IPS-NIHi7 (cell line): ENCODE measurements at regions not wholly inside any gene's neighbourhood (a gene's known extent, or its start where the extent isn't known, plus 50 kb on each side); places are given as distances from the start of the nearest gene placed in this dataset.
A peak's percentile ranks its signal among the peaks of the same experiment; 100 is the strongest.
"Not testable (repeated sequence)": the region's sequence is repeated elsewhere in the genome, so short reads cannot be mapped to it uniquely, and the experiment has no call there.

Experiments used
- DNase-seq: peaks from one replicate; pipeline ENCODE4 v3.0.0; 2012; ENCODE audit warnings: mixed read lengths; ENCODE audit errors: extremely low spot score

- DNase-seq, result no peak
Observed at GRCh38 chr9:107852891-107853290, 363.3 kb upstream of the KLF4 start.

- no peak for DNase-seq
Observed at GRCh38 chr9:107850653-107851052, 361.1 kb upstream of the KLF4 start.

DNA sequence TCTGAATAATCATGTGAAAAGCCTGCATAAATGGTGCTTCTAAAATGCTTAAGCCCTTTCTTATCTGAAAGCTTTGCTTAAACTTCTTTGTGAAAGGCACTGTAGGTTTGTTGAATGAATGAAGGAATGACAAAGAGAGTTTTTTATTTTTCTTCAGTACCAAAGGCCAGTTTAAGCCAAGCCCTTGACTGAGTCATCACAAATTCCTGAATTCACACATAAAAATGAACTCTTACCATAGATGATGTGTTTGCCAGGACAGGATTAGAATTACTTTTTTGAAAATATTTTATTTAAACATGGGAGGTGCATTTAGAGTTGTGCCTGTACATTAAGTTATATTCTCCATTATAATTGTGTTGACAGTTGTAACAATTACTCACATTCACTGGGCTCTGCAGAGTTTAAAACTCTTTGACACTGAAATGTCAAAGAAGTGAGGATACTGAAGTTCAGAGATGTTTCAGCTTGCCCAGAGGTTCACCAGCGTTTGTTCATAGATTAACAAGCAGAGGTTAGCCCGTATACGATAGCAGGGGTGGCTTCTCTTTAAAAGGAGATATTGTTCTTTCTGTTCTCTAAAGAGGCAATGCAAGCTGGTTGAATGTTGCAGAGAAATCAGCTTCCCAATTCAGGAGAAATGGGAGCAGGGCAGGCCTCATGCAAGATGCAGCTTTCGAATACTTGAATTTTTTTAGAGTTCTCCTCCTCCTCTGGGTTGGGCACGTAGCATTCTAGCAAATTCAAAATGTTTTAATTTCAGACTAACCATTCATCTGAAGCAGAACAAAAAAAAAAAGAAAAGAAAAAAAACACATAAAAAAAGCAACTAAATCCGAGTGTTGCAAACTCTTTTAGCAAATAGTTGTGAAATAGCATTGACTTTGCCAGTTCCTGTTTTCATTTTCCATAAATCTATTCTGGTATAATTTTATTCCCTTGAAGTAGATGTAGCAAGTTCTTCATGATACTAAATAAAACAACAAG, 358.7 kb upstream of the KLF4 start:
- no peak for DNase-seq

DNA sequence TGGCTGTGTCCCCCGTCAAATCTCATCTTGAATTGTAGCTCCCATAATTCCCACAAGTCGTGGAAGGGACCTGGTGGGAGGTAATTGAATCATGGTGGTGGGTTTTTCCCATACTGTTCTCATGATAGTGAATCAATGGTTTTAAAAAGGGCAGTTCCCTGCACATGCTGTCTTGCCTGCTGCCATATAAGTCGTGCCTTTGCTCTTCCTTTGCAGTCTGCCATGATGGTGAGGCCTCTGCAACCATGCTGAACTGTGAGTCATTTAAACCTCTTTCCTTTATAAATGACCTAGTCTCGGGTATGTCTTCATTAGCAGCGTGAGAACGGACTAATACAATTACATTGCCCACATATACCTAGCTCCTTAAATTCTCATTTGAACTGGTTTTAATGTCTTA, 353.0 kb upstream of the KLF4 start:
- DNase-seq, result no peak

DNA sequence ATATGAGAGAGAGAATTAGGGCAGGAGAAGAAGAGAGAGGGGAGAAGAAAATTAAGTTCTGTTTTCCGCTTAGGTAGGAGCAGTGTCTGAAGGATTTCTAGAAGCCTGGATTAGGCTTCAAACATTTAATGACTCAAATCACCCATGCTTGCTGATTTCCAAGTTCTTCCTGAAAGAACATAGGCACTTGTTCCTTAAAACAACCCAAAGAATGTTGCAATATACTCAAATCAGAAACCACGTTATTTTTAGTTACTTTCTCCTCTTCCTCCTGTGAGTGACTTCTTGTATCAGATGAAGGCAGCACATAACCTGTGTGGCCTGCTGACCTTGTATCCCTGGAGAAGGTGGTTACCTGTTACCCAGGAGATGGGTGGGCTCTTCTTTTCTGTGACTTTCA, 351.5 kb upstream of the KLF4 start:
- DNase-seq, result no peak

- no peak for DNase-seq
Observed at GRCh38 chr9:107839371-107839770, 349.8 kb upstream of the KLF4 start.

- DNase-seq, result no peak
Observed at GRCh38 chr9:107838766-107839165, 349.2 kb upstream of the KLF4 start.

DNA sequence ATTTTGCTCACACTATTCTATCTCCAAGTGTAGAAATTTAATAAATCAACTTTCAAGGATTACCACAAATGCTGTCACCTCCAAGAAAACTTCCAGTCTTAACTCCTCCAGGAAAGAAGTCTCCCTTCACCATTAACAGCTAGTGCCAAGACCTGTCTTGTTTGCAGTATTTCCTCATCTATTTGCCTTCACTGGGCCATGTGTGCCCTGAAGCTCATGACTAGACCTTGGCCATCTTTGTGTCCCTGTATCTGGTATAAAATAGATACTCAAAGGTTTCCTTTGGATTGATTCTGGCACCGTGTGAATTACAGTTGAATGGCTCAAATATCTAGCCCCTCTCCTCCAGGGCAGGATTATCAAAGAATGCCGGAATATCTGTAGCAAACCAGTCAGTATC, 346.7 kb upstream of the KLF4 start:
- DNase-seq, result no peak

- no peak for DNase-seq
Observed at GRCh38 chr9:107833295-107833694, 343.7 kb upstream of the KLF4 start.

- DNase-seq, result no peak
Observed at GRCh38 chr9:107832871-107833270, 343.3 kb upstream of the KLF4 start.

DNA sequence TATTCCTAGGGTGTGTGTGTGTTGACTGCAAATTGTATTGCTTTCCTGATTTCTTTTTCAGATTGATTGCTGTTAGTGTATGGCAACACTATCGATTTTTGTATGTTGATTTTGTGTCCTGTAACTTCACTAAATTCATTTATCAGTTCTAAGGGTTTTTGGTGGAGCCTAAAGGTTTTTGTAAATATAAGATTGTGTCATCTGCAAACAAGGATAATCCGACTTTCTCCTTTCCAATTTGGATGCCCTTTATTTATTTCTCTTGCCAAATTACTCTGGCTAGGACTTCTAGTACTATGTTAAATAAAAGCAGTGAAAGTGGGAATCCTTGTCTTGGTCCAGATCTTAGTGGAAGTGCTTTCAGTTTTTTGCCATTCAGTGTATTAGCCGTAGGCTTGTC, 340.9 kb upstream of the KLF4 start:
- DNase-seq, result no peak

DNA sequence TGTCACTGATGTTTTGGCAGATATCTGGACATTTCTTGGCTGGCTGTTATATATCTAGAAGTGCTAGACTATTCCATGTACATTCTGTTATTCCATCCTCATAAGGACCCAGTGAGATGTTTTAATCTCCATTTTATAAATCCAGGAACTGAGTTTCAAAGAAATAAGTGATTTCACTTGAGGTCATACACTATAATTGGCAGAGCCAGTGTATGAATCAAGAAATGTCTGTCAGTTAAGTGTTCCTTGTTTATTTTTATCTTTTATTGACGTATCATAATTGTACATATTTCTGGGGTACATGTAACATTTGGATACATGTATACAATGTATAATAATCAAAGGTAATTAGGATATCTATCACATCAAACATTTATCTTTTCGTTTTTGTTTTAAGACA, 338.3 kb upstream of the KLF4 start:
- no peak for DNase-seq

- DNase-seq, result no peak
Observed at GRCh38 chr9:107827304-107827703, 337.7 kb upstream of the KLF4 start.

DNA sequence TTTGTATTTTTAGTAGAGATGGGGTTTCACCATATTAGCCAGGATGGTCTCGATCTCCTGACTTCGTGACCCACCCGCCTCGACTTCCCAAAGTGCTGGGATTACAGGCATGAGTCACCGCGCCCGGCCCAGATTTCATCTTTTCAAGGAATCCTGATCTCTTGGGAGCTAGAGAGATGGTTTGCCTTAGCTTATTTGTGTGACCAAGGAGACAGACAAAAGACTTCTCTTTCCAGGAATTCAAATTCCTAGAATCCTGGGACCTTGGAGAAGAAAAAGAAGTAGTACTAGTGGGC, 337.1 kb upstream of the KLF4 start:
- not testable (repeated sequence) for DNase-seq

GRCh38 chr9:107824556-107824955, 335.0 kb upstream of the KLF4 start:
- DNase-seq, result no peak

DNA sequence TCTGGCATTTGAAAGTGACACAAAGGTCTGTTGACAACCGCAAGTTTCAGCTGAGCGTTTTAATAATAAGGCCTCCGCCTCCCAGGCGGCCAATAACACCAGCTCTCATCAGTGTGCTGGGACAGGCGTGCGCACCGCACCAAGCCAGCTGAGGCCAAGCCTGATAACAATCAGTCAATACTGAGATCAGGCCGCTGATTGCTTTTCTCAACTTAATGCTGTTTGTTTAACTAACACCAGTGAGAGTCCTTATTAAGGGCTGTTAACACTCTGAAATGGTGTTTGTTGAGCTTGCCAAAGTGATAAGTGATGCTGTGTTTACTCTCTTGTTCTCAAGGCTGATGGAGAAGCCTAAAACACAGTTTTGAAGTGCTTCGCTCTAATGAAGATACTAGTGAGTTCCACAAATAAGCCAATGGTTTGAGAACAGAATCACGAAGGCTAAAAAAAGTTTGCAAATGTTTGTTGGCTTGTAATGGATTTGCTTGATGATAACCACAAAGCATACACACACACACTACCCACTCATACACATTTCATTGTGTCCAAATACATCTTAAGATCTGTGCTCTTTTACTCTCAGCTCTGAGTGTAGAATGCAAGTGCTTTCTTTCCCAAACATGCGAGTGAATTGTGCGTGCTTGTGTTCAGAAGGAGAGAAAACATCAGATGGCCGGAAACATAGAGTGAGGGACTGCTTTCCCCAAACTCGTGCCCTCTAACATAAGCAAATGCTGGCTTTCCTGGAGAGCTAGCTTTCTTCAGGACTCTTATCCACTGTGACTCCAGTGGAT, 330.4 kb upstream of the KLF4 start:
- DNase-seq, result peak; percentile 26

DNA sequence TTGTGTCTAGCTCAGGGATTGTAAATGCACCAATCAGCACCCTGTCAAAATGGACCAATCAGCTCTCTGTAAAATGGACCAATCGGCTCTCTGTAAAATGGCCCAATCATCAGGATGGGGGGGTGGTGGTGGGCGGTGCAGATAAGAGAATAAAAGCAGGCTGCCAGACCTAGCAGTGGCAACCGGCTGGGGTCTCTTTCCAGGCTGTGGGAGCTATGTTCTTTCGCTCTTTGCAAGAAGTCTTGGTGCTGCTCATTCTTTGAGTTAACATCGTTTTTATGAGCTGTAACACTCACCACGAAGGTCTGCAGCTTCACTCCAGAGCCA, 328.9 kb upstream of the KLF4 start:
- not testable (repeated sequence) for DNase-seq

DNA sequence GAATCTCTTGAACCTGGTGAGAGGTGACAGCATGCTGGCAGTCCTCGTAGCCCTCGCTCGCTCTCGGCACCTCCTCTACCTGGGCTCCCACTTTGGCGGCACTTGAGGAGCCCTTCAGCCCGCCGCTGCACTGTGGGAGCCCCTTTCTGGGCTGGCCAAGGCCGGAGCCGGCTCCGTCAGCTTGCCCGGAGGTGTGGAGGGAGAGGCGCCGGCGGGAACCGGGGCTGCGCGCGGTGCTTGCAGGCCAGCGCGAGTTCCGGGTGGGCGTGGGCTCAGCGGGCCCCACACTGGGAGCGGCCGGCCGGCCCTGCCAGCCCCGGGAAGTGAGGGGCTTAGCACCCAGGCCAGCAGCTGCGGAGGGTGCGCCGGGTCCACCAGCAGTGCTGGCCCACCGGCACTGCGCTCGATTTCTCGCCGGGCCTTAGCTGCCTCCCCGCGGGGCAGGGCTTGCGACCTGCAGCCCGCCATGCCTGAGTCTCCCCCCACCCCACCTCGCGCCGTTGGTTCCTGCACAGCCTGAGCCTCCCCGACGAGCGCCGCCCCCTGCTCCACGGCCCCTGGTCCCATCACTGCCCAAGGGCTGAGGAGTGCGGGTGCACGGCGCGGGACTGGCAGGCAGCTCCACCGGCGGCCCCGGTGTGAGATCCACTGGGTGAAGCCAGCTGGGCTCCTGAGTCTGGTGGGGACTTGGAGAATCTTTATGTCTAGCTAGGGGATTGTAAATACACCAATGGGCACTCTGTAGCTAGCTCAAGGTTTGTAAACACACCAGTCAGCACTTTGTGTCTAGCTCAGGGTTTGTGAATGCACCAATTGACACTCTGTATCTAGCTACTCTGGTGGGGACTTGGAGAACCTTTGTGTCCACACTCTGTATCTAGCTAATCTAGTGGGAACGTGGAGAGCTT, 328.3 kb upstream of the KLF4 start:
- not testable (repeated sequence) for DNase-seq

GRCh38 chr9:107816561-107817021, 327.0 kb upstream of the KLF4 start:
- DNase-seq, result no peak

GRCh38 chr9:107815782-107816560, 326.4 kb upstream of the KLF4 start:
- DNase-seq, result no peak

DNA sequence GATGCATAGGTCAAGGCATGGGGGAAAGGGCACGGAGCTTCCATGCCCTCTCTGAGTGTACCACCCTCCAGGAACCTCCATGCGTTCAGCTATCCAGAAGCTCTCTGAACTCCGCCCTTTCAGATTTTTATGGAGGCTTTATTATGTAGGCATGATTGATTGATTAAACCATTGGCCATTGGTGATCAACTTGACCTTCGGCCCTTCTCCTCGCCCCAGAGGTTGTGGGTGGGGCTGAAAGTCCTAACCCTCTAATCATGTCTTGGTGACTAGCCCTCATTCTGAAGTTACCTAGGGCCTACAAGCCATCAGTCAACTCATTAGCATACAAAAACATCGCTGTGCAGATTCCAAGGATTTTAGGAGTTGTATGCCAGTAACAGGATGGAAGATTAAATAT, 323.7 kb upstream of the KLF4 start:
- DNase-seq, result no peak
